ENCODE measurements at regions not wholly inside any gene's neighbourhood (a gene's known extent, or its start where the extent isn't known, plus 50 kb on each side); places are given as distances from the start of the nearest gene placed in this dataset.

GRCh38 chr16:6160303-6160702 is 1062.7 kb upstream of the EEF2KMT start:
- no peak for DNase-seq
- Mint-ChIP-seq H3K4me1 (no peaks in the 10 kb centered on the region), H3K4me3 (no peak overlapping the region), H3K27ac (no peak overlapping the region), H3K27me3 (no peaks in the 10 kb centered on the region), H3K9me3 (peaks cover 0 to 9% of the 10 kb centered on the region in 2 donors)
- ATAC-seq = no peak

GRCh38 chr16:6157806-6158205 is 1060.2 kb upstream of the EEF2KMT start:
- H3K27me3 Mint-ChIP-seq = no peaks in the 10 kb centered on the region
- H3K4me3 Mint-ChIP-seq = no peak overlapping the region
- no peaks in the 10 kb centered on the region for H3K4me1 Mint-ChIP-seq
- DNase-seq = no peak
- peaks cover 0 to 15% of the 10 kb centered on the region in 2 donors for H3K9me3 Mint-ChIP-seq
- no peak for ATAC-seq
- no peak overlapping the region for H3K27ac Mint-ChIP-seq

GRCh38 chr16:6155271-6155670 is 1057.7 kb upstream of the EEF2KMT start:
- Mint-ChIP-seq H3K4me1 (no peaks in the 10 kb centered on the region), H3K9me3 (peaks cover 0 to 7% of the 10 kb centered on the region in 2 donors), H3K4me3 (no peak overlapping the region), H3K27me3 (no peaks in the 10 kb centered on the region), H3K27ac (no peak overlapping the region)
- ATAC-seq = no peak
- no peak for DNase-seq

GRCh38 chr16:6153901-6154300 is 1056.3 kb upstream of the EEF2KMT start:
- H3K4me3 Mint-ChIP-seq = no peak overlapping the region
- H3K9me3 Mint-ChIP-seq = peaks cover 0 to 6% of the 10 kb centered on the region in 2 donors
- H3K4me1 Mint-ChIP-seq = no peaks in the 10 kb centered on the region
- DNase-seq = no peak
- H3K27ac Mint-ChIP-seq = no peak overlapping the region
- ATAC-seq = no peak
- H3K27me3 Mint-ChIP-seq = no peaks in the 10 kb centered on the region

DNA sequence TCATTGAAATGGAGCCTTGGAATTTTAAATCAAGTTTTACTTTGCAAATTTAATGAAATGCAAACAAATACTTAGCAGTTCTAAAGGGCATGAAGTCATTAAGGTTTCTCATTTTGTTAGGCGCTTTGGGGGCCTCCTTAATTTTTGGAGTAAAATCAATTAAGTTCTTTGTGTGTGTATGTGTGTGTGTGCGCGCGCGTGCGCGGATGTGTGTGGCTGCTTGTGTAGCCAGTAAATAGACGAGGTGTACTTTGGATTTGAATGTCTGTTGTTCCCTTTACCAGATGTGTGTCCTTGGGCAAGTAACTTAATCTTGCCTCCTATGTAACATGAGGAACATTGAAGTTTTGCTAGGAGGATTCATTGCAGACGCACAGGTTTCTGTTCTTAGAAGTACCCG is 1051.4 kb upstream of the EEF2KMT start:
- ATAC-seq (no peak), DNase-seq (no peak)
- Mint-ChIP-seq H3K27ac (no peak overlapping the region), H3K27me3 (no peaks in the 10 kb centered on the region), H3K4me3 (no peak overlapping the region), H3K4me1 (no peaks in the 10 kb centered on the region), H3K9me3 (peaks cover 3 to 11% of the 10 kb centered on the region in 2 donors)

DNA sequence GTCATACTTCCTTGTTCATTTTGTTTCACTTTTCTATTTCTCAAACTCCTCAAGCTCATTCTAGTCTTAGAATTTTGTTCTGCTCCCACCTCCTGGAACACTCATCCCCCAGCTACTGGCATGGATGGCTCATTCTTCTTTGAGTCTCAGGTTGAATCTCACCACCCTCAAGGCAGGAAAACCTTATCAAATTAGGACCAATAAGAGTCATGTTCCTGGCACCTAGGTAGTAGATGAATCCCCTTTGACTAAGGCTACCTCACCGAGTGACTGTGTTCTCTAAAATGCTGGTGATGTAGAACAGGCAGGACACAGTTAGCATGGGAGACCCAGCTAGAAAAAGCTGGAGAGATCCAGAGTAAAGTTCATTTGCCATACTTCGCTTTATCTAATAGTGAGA is 1050.8 kb upstream of the EEF2KMT start:
- DNase-seq = no peak
- no peaks in the 10 kb centered on the region for H3K4me1 Mint-ChIP-seq
- no peak overlapping the region for H3K27ac Mint-ChIP-seq
- peaks cover 8 to 11% of the 10 kb centered on the region in 2 donors for H3K9me3 Mint-ChIP-seq
- no peaks in the 10 kb centered on the region for H3K27me3 Mint-ChIP-seq
- no peak overlapping the region for H3K4me3 Mint-ChIP-seq
- ATAC-seq = no peak

DNA sequence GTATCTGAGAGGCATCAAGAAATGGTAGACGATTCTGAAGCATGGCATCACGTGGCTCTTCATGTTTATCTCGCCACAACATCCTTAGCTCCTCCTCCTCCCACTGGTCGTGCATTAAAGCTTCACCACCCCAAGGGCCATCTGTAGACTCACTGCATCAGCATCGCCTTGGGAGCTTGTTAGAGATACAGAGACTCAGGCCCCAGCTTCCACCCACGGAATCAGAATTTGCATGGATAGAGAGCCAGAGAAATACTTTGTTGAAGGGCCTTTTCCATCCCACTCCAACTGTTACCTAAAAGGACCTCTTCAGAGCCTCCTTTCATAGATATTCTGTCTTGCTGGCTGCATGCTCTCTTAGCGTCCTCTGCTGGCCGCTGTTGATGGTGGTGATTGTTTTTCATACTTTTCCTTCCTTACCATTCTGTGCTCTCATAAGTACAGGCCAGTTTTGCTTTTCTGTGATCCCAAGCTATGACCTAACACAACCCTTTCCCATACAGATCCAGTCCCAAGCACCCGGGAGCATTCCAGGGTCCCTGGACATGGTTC is 1049.4 kb upstream of the EEF2KMT start:
- H3K4me3 Mint-ChIP-seq = no peak overlapping the region
- no peaks in the 10 kb centered on the region for H3K27me3 Mint-ChIP-seq
- no peak for DNase-seq
- H3K9me3 Mint-ChIP-seq = peaks cover 11 to 16% of the 10 kb centered on the region in 2 donors
- H3K27ac Mint-ChIP-seq = no peak overlapping the region
- no peaks in the 10 kb centered on the region for H3K4me1 Mint-ChIP-seq
- ATAC-seq = no peak

DNA sequence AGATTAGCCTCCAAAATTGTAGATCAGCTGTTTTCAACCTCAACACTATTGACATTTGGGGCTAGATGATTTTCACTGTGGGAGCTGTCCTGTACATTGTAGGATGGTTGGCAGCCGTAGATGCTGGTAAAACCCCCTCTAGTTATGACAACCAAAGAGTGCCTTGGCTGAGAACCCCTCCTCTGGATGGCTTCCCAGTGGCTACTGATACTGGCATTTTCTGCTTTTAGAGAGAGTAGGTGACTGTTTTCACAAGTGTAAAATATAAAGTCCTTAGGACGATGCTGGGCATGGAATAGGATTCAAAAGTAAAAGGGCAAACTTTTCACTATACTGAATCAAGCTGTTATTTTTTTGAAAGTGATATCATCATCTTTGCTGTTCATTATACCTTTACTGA is 1048.8 kb upstream of the EEF2KMT start:
- H3K27me3 Mint-ChIP-seq = no peaks in the 10 kb centered on the region
- H3K9me3 Mint-ChIP-seq = peaks cover 13 to 19% of the 10 kb centered on the region in 2 donors
- DNase-seq (no peak), ATAC-seq (no peak)
- no peak overlapping the region for H3K4me3 Mint-ChIP-seq
- no peaks in the 10 kb centered on the region for H3K4me1 Mint-ChIP-seq
- H3K27ac Mint-ChIP-seq = no peak overlapping the region

DNA sequence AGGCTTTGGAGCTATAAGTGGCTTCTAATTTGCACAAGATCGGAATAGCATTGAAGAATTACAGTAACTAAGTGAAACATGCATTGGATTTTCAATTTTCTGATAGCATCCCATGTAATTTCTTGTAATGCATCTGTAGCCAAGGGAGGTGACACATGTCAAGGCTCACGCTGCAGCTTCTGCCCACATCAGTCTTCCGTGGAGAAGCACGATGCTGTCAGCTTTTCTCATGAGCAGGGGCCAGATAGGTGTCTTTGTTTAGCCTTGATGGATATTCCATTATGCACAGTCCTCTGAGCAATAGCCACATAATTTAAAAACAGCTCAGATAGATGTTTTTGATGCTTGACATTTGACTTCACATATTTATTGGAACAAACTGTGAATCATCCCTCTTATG is 1046.9 kb upstream of the EEF2KMT start:
- Mint-ChIP-seq H3K4me1 (no peaks in the 10 kb centered on the region), H3K9me3 (peaks cover 20 to 35% of the 10 kb centered on the region in 2 donors), H3K27ac (no peak overlapping the region), H3K27me3 (no peaks in the 10 kb centered on the region), H3K4me3 (no peak overlapping the region)
- DNase-seq (no peak), ATAC-seq (no peak)

DNA sequence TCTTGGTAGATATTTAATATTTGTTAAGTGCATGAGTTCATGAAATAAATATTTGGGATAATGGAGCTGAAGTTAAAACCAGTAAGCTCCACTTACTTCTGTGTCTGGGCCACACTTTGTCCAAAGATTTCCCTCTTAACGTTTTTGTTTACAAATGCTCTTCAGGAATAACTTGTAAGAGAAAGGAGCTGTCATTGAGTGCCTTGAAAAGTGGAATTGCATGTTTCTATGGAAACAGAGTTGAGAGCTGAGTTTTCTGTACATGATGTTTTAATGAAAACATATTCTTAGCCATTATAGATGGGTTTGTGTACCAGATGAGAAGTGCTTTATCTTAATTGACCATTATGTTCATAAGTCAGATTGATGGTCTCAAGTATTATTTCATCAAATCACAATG is 1045.4 kb upstream of the EEF2KMT start:
- no peak for DNase-seq
- ATAC-seq = no peak
- no peak overlapping the region for H3K27ac Mint-ChIP-seq
- no peaks in the 10 kb centered on the region for H3K27me3 Mint-ChIP-seq
- H3K4me3 Mint-ChIP-seq = no peak overlapping the region
- peaks cover 20 to 38% of the 10 kb centered on the region in 2 donors for H3K9me3 Mint-ChIP-seq
- no peaks in the 10 kb centered on the region for H3K4me1 Mint-ChIP-seq

DNA sequence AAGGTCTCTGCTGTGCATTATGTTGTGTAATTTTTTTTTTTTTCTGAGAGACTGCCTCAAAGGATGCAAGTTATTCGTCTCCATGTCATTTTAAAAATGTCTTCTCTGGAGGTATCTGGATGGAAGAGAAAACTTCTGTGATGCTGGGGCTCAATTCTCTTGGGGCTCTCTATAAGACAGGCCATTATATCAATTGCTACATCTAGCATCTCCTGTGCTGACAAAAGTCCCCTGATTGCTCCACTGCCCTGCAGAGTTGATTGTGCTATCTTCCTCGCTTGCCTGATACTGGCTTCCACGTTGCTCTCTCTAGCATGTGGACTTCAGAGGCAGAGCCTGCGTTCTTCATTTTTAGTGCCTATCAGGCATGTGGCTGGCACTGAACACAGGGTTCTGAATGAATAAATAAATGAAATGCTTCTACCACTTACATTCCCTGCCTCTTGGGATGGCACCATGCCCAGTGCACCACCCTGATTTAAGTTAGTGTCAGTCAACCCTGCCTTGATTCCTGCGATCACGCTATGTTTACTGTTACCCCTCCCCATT is 1035.5 kb upstream of the EEF2KMT start:
- no peaks in the 10 kb centered on the region for H3K4me1 Mint-ChIP-seq
- no peaks in the 10 kb centered on the region for H3K9me3 Mint-ChIP-seq
- H3K27me3 Mint-ChIP-seq = no peaks in the 10 kb centered on the region
- ATAC-seq (no peak), DNase-seq (no peak)
- no peak overlapping the region for H3K27ac Mint-ChIP-seq
- no peak overlapping the region for H3K4me3 Mint-ChIP-seq

- no peaks in the 10 kb centered on the region for H3K4me1 Mint-ChIP-seq
- ATAC-seq = no peak
- H3K9me3 Mint-ChIP-seq = no peaks in the 10 kb centered on the region
- no peak for DNase-seq
- H3K4me3 Mint-ChIP-seq = no peak overlapping the region
- no peaks in the 10 kb centered on the region for H3K27me3 Mint-ChIP-seq
- no peak overlapping the region for H3K27ac Mint-ChIP-seq
Observed at GRCh38 chr16:6132121-6132520, 1034.5 kb upstream of the EEF2KMT start.

GRCh38 chr16:6131526-6132050 is 1034.0 kb upstream of the EEF2KMT start:
- H3K27me3 Mint-ChIP-seq = no peaks in the 10 kb centered on the region
- H3K27ac Mint-ChIP-seq = no peak overlapping the region
- no peaks in the 10 kb centered on the region for H3K4me1 Mint-ChIP-seq
- DNase-seq (no peak), ATAC-seq (no peak)
- H3K9me3 Mint-ChIP-seq = no peaks in the 10 kb centered on the region
- H3K4me3 Mint-ChIP-seq = no peak overlapping the region

GRCh38 chr16:6125483-6126259 is 1028.1 kb upstream of the EEF2KMT start:
- DNase-seq (no peak), ATAC-seq (no peak)
- Mint-ChIP-seq H3K27ac (no peak overlapping the region), H3K9me3 (no peaks in the 10 kb centered on the region), H3K4me3 (no peak overlapping the region), H3K27me3 (no peaks in the 10 kb centered on the region), H3K4me1 (no peaks in the 10 kb centered on the region)

GRCh38 chr16:6124136-6124535 is 1026.5 kb upstream of the EEF2KMT start:
- no peak for DNase-seq
- Mint-ChIP-seq H3K9me3 (no peaks in the 10 kb centered on the region), H3K4me1 (no peaks in the 10 kb centered on the region), H3K27me3 (no peaks in the 10 kb centered on the region), H3K4me3 (no peak overlapping the region), H3K27ac (no peak overlapping the region)
- ATAC-seq = no peak

DNA sequence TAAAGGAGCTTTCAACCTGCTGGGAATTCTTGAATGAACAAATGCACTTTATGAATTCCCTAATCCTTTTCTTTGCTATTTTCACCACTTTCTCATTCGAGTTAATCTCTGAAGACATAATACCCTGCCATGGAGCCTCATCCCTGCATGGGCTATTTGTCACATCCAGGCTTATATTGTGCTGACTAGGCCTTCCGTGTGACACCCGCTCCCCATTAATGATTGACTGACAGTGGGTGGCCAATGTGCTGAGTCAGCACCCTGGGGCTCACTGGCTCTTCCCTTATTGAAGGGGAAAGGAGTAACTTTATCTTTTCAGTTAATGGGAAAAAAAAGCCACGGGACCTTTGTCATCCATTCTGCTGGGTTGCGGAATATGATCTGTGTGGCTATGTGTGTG is 1024.8 kb upstream of the EEF2KMT start:
- ATAC-seq = no peak
- H3K9me3 Mint-ChIP-seq = peaks cover 0 to 5% of the 10 kb centered on the region in 2 donors

More for the DNA sequence above, 1024.8 kb upstream of the EEF2KMT start:
- H3K4me3 Mint-ChIP-seq = no peak overlapping the region
- no peak for DNase-seq
- no peaks in the 10 kb centered on the region for H3K27me3 Mint-ChIP-seq
- H3K27ac Mint-ChIP-seq = no peak overlapping the region
- H3K4me1 Mint-ChIP-seq = no peaks in the 10 kb centered on the region
